ENCODE measurements at regions not wholly inside any gene's neighbourhood (a gene's known extent, or its start where the extent isn't known, plus 50 kb on each side); places are given as distances from the start of the nearest gene placed in this dataset.

DNA sequence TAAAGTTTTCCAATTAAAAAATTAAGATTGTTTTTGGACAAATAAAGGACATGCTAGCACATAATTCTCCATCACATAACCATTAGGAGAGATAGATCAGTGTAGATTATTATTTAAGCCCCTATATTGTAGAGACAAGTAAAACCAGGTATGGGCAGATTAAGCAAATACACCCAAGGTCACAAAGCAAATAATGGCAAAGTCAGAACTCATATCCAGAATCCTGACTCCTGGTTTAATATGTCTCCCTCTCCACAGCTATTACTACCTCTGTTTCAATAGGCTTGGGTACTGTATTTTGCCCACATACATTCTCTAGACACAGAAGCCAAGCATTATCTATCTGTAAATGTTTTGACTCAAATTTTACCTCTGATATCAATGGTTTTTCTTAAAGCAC is 282.3 kb downstream of the EPHA4 start:
- DNase-seq (ENCODE audit: low spot score) (no peak), ATAC-seq (no peak)
- H3K4me1 Mint-ChIP-seq: peaks cover 16% of the 10 kb centered on the region
- ChIA-PET CTCF (interaction anchor here (0.6 kb wide), 1 partner anchor 1835 kb away, joined by 3 read pairs; no protein-coding TSS in a partner anchor), POLR2A (no interaction called here)
- no peak overlapping the region for H3K4me3 Mint-ChIP-seq
- no peak for TF ChIP-seq ZNF121 (CRISPR knock-in tag; IDR thresholded peaks at IDR 0.05)
- TF ChIP-seq, protein P1, sequence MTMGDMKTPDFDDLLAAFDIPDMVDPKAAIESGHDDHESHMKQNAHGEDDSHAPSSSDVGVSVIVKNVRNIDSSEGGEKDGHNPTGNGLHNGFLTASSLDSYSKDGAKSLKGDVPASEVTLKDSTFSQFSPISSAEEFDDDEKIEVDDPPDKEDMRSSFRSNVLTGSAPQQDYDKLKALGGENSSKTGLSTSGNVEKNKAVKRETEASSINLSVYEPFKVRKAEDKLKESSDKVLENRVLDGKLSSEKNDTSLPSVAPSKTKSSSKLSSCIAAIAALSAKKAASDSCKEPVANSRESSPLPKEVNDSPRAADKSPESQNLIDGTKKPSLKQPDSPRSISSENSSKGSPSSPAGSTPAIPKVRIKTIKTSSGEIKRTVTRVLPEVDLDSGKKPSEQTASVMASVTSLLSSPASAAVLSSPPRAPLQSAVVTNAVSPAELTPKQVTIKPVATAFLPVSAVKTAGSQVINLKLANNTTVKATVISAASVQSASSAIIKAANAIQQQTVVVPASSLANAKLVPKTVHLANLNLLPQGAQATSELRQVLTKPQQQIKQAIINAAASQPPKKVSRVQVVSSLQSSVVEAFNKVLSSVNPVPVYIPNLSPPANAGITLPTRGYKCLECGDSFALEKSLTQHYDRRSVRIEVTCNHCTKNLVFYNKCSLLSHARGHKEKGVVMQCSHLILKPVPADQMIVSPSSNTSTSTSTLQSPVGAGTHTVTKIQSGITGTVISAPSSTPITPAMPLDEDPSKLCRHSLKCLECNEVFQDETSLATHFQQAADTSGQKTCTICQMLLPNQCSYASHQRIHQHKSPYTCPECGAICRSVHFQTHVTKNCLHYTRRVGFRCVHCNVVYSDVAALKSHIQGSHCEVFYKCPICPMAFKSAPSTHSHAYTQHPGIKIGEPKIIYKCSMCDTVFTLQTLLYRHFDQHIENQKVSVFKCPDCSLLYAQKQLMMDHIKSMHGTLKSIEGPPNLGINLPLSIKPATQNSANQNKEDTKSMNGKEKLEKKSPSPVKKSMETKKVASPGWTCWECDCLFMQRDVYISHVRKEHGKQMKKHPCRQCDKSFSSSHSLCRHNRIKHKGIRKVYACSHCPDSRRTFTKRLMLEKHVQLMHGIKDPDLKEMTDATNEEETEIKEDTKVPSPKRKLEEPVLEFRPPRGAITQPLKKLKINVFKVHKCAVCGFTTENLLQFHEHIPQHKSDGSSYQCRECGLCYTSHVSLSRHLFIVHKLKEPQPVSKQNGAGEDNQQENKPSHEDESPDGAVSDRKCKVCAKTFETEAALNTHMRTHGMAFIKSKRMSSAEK (CRISPR knock-in tag; IDR thresholded peaks at IDR 0.05; ENCODE audit: borderline replicate concordance): no peak
- TF ChIP-seq NR2C2 (CRISPR knock-in tag; IDR thresholded peaks at IDR 0.05): no peak
- TF ChIP-seq, protein P2, sequence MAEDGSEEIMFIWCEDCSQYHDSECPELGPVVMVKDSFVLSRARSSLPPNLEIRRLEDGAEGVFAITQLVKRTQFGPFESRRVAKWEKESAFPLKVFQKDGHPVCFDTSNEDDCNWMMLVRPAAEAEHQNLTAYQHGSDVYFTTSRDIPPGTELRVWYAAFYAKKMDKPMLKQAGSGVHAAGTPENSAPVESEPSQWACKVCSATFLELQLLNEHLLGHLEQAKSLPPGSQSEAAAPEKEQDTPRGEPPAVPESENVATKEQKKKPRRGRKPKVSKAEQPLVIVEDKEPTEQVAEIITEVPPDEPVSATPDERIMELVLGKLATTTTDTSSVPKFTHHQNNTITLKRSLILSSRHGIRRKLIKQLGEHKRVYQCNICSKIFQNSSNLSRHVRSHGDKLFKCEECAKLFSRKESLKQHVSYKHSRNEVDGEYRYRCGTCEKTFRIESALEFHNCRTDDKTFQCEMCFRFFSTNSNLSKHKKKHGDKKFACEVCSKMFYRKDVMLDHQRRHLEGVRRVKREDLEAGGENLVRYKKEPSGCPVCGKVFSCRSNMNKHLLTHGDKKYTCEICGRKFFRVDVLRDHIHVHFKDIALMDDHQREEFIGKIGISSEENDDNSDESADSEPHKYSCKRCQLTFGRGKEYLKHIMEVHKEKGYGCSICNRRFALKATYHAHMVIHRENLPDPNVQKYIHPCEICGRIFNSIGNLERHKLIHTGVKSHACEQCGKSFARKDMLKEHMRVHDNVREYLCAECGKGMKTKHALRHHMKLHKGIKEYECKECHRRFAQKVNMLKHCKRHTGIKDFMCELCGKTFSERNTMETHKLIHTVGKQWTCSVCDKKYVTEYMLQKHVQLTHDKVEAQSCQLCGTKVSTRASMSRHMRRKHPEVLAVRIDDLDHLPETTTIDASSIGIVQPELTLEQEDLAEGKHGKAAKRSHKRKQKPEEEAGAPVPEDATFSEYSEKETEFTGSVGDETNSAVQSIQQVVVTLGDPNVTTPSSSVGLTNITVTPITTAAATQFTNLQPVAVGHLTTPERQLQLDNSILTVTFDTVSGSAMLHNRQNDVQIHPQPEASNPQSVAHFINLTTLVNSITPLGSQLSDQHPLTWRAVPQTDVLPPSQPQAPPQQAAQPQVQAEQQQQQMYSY (CRISPR knock-in tag; IDR thresholded peaks at IDR 0.05): peak; percentile 74
- no peaks in the 10 kb centered on the region for H3K36me3 Mint-ChIP-seq
- no peaks in the 10 kb centered on the region for H3K27me3 Mint-ChIP-seq (ENCODE audit: low read depth)
- no peak overlapping the region for H3K27ac Mint-ChIP-seq
- no peaks in the 10 kb centered on the region for H3K9me3 Mint-ChIP-seq

DNA sequence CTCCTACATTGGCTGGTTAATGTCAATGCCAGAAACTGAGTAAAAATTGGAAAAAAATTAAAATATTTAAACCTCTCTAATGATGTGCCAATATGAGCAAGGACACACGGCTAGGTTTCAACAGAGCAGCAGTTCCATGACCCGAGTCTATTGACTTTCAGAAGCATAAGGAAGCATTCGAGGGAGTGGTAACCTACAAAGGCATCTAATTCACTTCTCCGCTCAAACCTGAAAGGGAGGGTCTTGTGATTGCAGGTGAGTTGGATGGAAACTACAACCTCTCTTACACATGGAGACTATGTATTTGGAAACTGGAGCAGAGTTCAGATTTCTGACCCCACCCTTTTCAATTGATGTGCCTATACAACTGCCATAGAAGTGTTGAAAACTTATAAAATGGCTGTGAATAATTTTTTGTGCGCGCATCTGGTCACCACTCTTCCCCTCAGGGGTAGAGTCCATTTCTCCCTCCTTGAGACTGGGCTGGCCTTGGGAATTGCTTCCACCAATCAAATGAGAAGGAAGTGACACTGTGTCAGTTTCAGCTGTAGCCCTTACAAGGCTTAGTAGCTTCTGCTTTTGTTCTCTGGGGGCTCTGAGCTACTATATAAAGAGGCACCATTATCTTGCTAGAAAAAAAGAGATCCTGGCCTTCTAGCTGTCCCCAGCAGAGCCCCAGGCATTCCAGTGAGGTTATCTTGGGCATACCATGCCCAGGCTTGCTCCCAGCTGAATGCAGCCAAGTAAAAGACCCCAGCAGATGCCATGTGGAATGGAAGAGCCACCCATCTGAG is 278.0 kb downstream of the EPHA4 start:
- TF ChIP-seq CREM (CRISPR knock-in tag; IDR thresholded peaks at IDR 0.05) (no peak), FOXJ3 (CRISPR knock-in tag; IDR thresholded peaks at IDR 0.05; ENCODE audit: borderline replicate concordance) (no peak), FOXK1 (CRISPR knock-in tag; IDR thresholded peaks at IDR 0.05) (no peak), MYBL2 (CRISPR knock-in tag; IDR thresholded peaks at IDR 0.05) (no peak), ZNF219 (CRISPR knock-in tag; IDR thresholded peaks at IDR 0.05; ENCODE audit: borderline replicate concordance) (no peak), JUN (CRISPR knock-in tag; IDR thresholded peaks at IDR 0.05) (no peak), HMGA2 (CRISPR knock-in tag; IDR thresholded peaks at IDR 0.05) (no peak), SOX15 (CRISPR knock-in tag; IDR thresholded peaks at IDR 0.05) (no peak), NR3C1 (CRISPR knock-in tag; conservative IDR thresholded peaks at IDR 0.05; ENCODE audit: low read depth) (no peak)
- TF ChIP-seq, protein P3, sequence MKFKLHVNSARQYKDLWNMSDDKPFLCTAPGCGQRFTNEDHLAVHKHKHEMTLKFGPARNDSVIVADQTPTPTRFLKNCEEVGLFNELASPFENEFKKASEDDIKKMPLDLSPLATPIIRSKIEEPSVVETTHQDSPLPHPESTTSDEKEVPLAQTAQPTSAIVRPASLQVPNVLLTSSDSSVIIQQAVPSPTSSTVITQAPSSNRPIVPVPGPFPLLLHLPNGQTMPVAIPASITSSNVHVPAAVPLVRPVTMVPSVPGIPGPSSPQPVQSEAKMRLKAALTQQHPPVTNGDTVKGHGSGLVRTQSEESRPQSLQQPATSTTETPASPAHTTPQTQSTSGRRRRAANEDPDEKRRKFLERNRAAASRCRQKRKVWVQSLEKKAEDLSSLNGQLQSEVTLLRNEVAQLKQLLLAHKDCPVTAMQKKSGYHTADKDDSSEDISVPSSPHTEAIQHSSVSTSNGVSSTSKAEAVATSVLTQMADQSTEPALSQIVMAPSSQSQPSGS (CRISPR knock-in tag; IDR thresholded peaks at IDR 0.05; ENCODE audit: borderline replicate concordance, low read depth): no peak
- TF ChIP-seq, protein P4, sequence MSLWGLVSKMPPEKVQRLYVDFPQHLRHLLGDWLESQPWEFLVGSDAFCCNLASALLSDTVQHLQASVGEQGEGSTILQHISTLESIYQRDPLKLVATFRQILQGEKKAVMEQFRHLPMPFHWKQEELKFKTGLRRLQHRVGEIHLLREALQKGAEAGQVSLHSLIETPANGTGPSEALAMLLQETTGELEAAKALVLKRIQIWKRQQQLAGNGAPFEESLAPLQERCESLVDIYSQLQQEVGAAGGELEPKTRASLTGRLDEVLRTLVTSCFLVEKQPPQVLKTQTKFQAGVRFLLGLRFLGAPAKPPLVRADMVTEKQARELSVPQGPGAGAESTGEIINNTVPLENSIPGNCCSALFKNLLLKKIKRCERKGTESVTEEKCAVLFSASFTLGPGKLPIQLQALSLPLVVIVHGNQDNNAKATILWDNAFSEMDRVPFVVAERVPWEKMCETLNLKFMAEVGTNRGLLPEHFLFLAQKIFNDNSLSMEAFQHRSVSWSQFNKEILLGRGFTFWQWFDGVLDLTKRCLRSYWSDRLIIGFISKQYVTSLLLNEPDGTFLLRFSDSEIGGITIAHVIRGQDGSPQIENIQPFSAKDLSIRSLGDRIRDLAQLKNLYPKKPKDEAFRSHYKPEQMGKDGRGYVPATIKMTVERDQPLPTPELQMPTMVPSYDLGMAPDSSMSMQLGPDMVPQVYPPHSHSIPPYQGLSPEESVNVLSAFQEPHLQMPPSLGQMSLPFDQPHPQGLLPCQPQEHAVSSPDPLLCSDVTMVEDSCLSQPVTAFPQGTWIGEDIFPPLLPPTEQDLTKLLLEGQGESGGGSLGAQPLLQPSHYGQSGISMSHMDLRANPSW (CRISPR knock-in tag; conservative IDR thresholded peaks at IDR 0.05; ENCODE audit: low read depth): no peak
- TF ChIP-seq, protein P5, sequence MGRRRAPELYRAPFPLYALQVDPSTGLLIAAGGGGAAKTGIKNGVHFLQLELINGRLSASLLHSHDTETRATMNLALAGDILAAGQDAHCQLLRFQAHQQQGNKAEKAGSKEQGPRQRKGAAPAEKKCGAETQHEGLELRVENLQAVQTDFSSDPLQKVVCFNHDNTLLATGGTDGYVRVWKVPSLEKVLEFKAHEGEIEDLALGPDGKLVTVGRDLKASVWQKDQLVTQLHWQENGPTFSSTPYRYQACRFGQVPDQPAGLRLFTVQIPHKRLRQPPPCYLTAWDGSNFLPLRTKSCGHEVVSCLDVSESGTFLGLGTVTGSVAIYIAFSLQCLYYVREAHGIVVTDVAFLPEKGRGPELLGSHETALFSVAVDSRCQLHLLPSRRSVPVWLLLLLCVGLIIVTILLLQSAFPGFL (CRISPR knock-in tag; IDR thresholded peaks at IDR 0.05; ENCODE audit: borderline replicate concordance): no peak
- TF ChIP-seq, protein P6, sequence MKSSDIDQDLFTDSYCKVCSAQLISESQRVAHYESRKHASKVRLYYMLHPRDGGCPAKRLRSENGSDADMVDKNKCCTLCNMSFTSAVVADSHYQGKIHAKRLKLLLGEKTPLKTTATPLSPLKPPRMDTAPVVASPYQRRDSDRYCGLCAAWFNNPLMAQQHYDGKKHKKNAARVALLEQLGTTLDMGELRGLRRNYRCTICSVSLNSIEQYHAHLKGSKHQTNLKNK (CRISPR knock-in tag; IDR thresholded peaks at IDR 0.05): no peak
- POLR2A ChIA-PET: no interaction called here
- peak; percentile 55 for ATAC-seq
- no peak for DNase-seq (ENCODE audit: low spot score)
- Mint-ChIP-seq H3K27me3 (ENCODE audit: low read depth) (no peaks in the 10 kb centered on the region), H3K9me3 (no peaks in the 10 kb centered on the region), H3K4me3 (no peak overlapping the region), H3K36me3 (no peaks in the 10 kb centered on the region), H3K27ac (no peak overlapping the region), H3K4me1 (peaks cover 6% of the 10 kb centered on the region)
- CTCF ChIA-PET: interaction anchor here (1.3 kb wide), 1 partner anchor 78 kb away, joined by 3 read pairs; no protein-coding TSS in a partner anchor

All from WTC11 (cell line).